ENCODE measurements at regions not wholly inside any gene's neighbourhood (a gene's known extent, or its start where the extent isn't known, plus 50 kb on each side); places are given as distances from the start of the nearest gene placed in this dataset.

- DNase-seq (ENCODE audit: low read depth) = no peak
Measured at GRCh38 chr4:124219389-124219788, 493.1 kb downstream of the ANKRD50 start.

DNA sequence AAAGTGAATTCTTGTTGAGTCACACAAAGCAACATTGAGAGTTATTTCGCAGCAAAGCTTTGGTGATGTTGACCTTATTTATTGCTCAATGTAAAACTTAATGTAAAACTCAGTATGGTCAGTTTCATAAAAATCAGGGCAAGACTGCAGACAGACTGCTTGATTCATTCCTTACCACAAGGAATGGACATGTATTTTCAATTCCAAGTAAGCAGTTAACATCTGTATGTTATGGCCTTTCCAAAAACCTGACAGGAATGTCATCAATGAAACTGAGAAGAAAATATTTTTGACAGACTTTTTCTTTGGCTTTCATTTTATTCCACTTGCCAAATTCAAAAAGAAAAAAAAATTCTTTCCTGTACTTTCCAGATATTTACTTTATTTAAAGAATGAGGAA is 488.3 kb downstream of the ANKRD50 start:
- no peak for DNase-seq (ENCODE audit: low read depth)

- DNase-seq (ENCODE audit: low read depth) = no peak
Measured at GRCh38 chr4:124227981-124228380, 484.6 kb downstream of the ANKRD50 start.

- no peak for DNase-seq (ENCODE audit: low read depth)
Measured at GRCh38 chr4:124230268-124230667, 482.3 kb downstream of the ANKRD50 start.

DNA sequence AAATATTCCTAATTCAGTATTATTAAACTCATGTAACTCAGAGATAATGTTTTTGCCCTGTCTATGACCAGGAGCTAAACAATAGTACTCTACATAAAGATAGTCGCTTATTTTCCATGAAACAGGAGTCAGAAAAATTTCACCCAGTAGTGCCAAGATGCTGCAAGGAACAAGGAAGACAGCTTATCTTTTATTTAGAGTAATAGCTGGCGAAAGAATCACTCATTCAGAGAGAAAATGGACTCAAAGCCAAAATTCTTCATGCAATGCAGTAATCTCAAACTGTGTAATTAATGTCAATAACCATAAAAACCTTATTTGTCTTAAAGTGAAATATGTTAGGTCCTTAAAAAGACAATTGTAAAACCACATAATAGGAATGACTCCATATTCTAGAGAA is 477.8 kb downstream of the ANKRD50 start:
- no peak for DNase-seq (ENCODE audit: low read depth)

GRCh38 chr4:124243671-124244366 is 468.7 kb downstream of the ANKRD50 start:
- DNase-seq (ENCODE audit: low read depth) = no peak

GRCh38 chr4:124253080-124253479 is 459.5 kb downstream of the ANKRD50 start:
- DNase-seq (ENCODE audit: low read depth) = no peak

DNA sequence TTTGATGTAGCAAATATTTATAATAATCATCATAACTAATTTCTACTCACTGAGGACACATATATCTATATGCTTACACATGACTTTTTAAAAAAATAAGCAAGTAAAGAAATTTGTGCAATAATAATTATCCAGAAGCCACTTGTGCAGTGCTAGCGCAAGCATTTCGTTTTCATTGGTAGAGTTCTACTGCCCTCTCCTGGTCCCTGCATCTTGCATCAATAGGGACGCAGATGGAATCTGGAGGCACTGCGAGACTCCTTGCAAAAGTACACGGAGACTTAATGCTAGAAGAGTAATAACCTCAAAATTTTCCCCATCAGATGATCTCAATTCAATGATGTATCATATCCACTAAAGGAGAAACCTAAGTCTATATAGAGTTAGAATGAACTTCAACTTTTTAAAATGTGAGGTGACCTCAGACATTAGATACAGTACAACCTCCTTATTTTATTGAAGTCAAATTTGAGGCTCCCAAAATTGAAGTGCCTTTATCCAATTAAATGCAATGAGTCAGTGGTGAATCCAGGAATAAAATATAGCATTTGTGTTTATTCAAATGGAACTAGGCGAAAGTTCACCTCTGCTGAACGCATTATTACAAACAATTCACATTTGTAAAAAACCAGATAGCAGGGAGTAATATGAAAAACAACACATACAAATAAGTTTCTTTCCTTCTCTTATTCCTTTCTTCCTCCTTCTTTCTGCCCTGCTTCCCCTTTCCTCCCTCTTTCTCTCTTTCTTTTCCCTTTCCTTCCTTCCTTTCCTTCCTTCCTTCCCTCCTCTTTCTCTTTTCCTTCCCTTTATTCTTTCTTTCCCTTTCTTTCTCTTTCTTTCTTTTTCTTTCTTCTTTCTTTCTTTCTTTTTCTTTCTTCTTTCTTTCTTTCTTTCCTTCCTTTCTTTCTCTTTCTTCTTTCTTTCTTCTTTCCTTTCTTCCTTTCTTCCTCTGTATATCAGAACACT is 450.0 kb downstream of the ANKRD50 start:
- peak; percentile 27 for DNase-seq (ENCODE audit: low read depth)

- no peak for DNase-seq (ENCODE audit: low read depth)
Measured at GRCh38 chr4:124265701-124266100, 446.8 kb downstream of the ANKRD50 start.

DNA sequence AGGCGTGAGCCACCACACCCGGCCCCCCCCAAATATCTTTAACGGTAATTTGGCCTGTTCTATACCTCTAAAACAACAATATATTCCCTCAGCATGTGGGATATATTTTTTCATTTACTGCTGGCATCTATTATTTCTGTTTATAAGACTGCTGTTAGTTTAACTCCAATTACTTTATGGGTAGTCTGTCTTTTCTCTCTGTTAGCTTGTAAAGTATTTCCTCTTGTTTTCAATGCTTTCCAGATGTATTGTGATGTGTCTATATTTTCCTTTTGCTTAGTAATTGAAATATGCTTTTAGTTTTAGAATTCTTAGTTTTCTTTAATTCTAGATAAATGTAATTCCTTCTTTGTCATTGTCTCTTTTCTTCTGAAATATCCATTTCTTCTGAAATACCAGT is 445.8 kb downstream of the ANKRD50 start:
- DNase-seq (ENCODE audit: low read depth) = no peak

- DNase-seq (ENCODE audit: low read depth) = no peak
Measured at GRCh38 chr4:124276461-124276860, 436.1 kb downstream of the ANKRD50 start.

GRCh38 chr4:124277691-124278090 is 434.8 kb downstream of the ANKRD50 start:
- DNase-seq (ENCODE audit: low read depth) = no peak

DNA sequence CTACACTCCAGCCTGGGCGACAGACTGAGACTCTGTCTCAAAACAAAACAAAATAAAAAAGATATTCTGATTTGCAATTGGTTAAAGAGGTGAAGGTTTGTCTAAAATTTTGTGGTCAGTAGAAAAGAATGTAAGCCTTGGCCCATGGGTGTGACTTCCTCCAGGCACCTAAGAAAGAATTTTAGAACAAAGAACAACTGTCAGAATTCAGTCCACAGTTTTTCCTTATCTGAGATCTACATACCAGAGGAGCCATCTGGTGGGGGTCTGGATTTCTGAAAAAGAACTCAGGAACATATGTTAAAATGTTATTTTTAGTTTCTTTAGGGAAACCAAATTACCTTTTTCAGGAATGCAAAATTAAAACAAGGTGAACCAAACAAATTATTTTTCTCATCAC is 434.1 kb downstream of the ANKRD50 start:
- no peak for DNase-seq (ENCODE audit: low read depth)

- no peak for DNase-seq (ENCODE audit: low read depth)
Measured at GRCh38 chr4:124279741-124280140, 432.8 kb downstream of the ANKRD50 start.

GRCh38 chr4:124282301-124282898 is 430.1 kb downstream of the ANKRD50 start:
- no peak for DNase-seq (ENCODE audit: low read depth)

- no peak for DNase-seq (ENCODE audit: low read depth)
Measured at GRCh38 chr4:124288706-124289486, 423.6 kb downstream of the ANKRD50 start.

DNA sequence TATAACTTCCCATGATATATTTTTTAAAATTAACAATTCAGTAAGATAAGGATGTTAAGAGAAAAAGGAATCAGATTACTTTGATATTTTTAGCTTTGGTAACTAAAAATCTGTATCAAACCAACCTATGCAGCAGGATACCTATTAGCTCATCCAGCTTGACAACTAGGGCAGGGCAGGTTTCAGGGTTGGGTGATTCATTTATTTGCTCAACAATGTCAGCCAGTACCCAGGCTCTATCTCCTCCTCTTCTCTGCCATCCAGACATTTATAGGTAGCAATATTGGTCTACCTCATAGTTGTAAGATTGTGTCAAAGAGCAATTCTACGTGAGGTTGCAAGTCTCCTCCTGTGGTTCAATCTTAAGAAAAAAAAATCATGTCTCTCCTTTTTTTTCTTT is 421.9 kb downstream of the ANKRD50 start:
- DNase-seq (ENCODE audit: low read depth) = no peak

DNA sequence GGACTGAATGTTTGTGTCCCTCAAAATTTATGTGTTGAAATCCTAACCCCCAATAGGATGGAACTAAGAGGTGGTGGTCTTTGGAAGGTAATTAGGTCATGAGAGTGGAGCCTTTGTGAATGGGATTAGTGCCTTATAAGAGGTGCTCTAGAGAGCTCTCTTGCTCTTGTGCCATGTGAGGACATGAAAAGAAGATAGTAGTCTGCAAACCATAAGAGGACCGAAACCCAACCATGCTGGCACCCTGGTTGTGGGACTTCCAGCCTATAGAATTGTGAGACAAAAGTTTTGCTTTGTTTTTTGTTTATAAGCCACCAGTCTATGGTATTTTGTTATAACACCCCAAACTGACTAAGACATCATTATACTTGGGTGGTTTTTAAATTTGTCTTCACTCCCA is 417.1 kb downstream of the ANKRD50 start:
- no peak for DNase-seq (ENCODE audit: low read depth)

GRCh38 chr4:124304941-124305340 is 407.6 kb downstream of the ANKRD50 start:
- DNase-seq (ENCODE audit: low read depth) = no peak

DNA sequence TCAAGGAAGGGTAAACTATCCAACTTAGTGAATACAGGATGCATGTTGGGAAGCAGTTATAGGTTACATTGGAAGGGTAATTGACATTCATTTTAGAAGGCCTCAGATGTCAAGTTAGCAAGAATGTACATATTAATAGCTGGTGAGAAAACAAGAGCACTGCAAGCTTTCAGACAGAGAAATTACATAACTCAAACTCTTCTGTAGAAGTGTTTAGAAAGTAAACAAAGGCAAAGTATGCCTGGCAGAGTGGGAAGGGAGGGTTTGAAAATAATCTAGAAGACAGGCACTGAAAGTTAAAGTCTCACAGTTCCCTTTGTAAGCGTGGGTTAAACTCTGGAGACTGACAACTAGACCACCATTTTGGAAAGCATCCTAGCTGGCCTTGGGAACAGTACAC is 406.2 kb downstream of the ANKRD50 start:
- no peak for DNase-seq (ENCODE audit: low read depth)

GRCh38 chr4:124307143-124307542 is 405.4 kb downstream of the ANKRD50 start:
- no peak for DNase-seq (ENCODE audit: low read depth)

GRCh38 chr4:124318292-124318691 is 394.2 kb downstream of the ANKRD50 start:
- no peak for DNase-seq (ENCODE audit: low read depth)
